SK-N-SH (cell line): ENCODE measurements at regions not wholly inside any gene's neighbourhood (a gene's known extent, or its start where the extent isn't known, plus 50 kb on each side); places are given as distances from the start of the nearest gene placed in this dataset.

Experiments used
- CTCF ChIA-PET: fragments of 300-600, 350-600 bp; formaldehyde crosslinking; extraction: SDS; loops from one replicate; lab custom pipeline; 2021; lab: Yijun Ruan, JAX
- POLR2A ChIA-PET: fragments of 350-600 bp; sonication (Branson Sonifier 250); formaldehyde crosslinking; extraction: SDS; loops from one replicate; lab custom pipeline; 2020; ENCODE audit warnings: antibody characterized with exemption, inconsistent platforms; lab: Yijun Ruan, JAX
- DNase-seq: peaks from one replicate; pipeline ENCODE4 v3.0.0; 2012
- H2AFZ ChIP-seq: fragments of 200-600 bp; sonication (generic); 2 replicates; pipeline ENCODE4 v1.8.1; 2016; ENCODE audit warnings: antibody characterized with exemption, mild to moderate bottlenecking, low read depth
- H3F3A ChIP-seq: fragments of 200-600 bp; sonication (generic); replicated peaks from 2 replicates; pipeline ENCODE3; 2016; ENCODE audit warnings: antibody characterized with exemption, mild to moderate bottlenecking; ENCODE audit not compliant: insufficient read depth
- H3K27ac ChIP-seq, 2 experiments: fragments of 200-500 bp in 1 of 2; fragments of 200-600 bp in 1 of 2; sonication (Bioruptor generic) in 1 of 2; sonication (generic), shearing (Covaris generic) in 1 of 2; 2 replicates each; pipeline versions ENCODE4 v1.5.1 to v1.6.1; 2014 to 2016; ENCODE audit warnings: low read depth in 2 of 2, inconsistent platforms in 1 of 2, low read length in 1 of 2, mild to moderate bottlenecking in 1 of 2, mixed read lengths in 1 of 2
- H3K27me3 ChIP-seq: fragments of 200-600 bp; sonication (generic), shearing (Covaris generic); 2 replicates; pipeline ENCODE4 v1.6.1; 2016; ENCODE audit warnings: mixed run types; ENCODE audit not compliant: insufficient read depth
- H3K36me3 ChIP-seq, 2 experiments: fragments of 200-500 bp in 1 of 2; fragments of 200-600 bp in 1 of 2; sonication (Bioruptor generic) in 1 of 2; sonication (generic) in 1 of 2; replicated peaks in 1 of 2; 2 replicates each; pipeline versions ENCODE3 to v1.5.1; 2014 to 2016; ENCODE audit warnings: low read length in 1 of 2, mild to moderate bottlenecking in 1 of 2; ENCODE audit not compliant: insufficient read depth in 2 of 2, control insufficient read depth in 1 of 2
- H3K4me1 ChIP-seq, 2 experiments: fragments of 200-500 bp in 1 of 2; fragments of 200-600 bp in 1 of 2; sonication (Bioruptor generic) in 1 of 2; sonication (generic), shearing (Covaris generic) in 1 of 2; 2 replicates each; pipeline versions ENCODE4 v1.5.1 to v1.6.1; 2014 to 2016; ENCODE audit warnings: low read depth in 1 of 2, low read length in 1 of 2, mixed run types in 1 of 2; ENCODE audit not compliant: insufficient read depth in 2 of 2, control insufficient read depth in 1 of 2
- H3K4me2 ChIP-seq: fragments of 200-600 bp; sonication (generic), shearing (Covaris generic); 2 replicates; pipeline ENCODE4 v1.6.1; 2017; ENCODE audit warnings: mixed run types
- H3K4me3 ChIP-seq, 2 experiments: fragments of 200-500 bp in 1 of 2; fragments of 200-600 bp in 1 of 2; sonication (Bioruptor generic) in 1 of 2; sonication (generic), shearing (Covaris generic) in 1 of 2; 2 replicates each; pipeline versions ENCODE4 v1.5.1 to v1.8.1; 2014 to 2016; ENCODE audit warnings: low read depth in 2 of 2, inconsistent platforms in 1 of 2, low read length in 1 of 2, mild to moderate bottlenecking in 1 of 2, mixed read lengths in 1 of 2, moderate library complexity in 1 of 2
- H3K79me2 ChIP-seq: fragments of 200-600 bp; sonication (generic); 2 replicates; pipeline ENCODE4 v1.8.1; 2017; ENCODE audit warnings: mild to moderate bottlenecking; ENCODE audit not compliant: insufficient read depth
- H3K9ac ChIP-seq: fragments of 200-600 bp; sonication (generic); 2 replicates; pipeline ENCODE4 v1.6.1; 2017; ENCODE audit warnings: mixed run types
- H3K9me2 ChIP-seq: fragments of 200-600 bp; sonication (generic); 2 replicates; pipeline ENCODE4 v1.6.1; 2017; ENCODE audit warnings: mixed run types
- H3K9me3 ChIP-seq: fragments of 200-600 bp; sonication (generic); 2 replicates; pipeline ENCODE4 v1.6.1; 2017; ENCODE audit warnings: mixed run types, mild to moderate bottlenecking, moderate library complexity
- H4K20me1 ChIP-seq: fragments of 200-600 bp; sonication (generic); 2 replicates; pipeline ENCODE4 v1.6.1; 2017; ENCODE audit warnings: mild to moderate bottlenecking, mixed run types; ENCODE audit not compliant: insufficient read depth
- ELF1 ChIP-seq: IDR thresholded peaks from 2 replicates; pipeline ENCODE4 v1.4.0; 2012
- EP300 ChIP-seq, 2 experiments: IDR thresholded peaks; 2 replicates each; pipeline versions ENCODE4 v1.4.0 to v1.6.1; 2012; ENCODE audit warnings: borderline replicate concordance in 1 of 2, low read depth in 1 of 2, low read length in 1 of 2
- FOSL2 ChIP-seq: IDR thresholded peaks from 2 replicates; pipeline ENCODE4 v1.4.0; 2012; ENCODE audit warnings: low read depth, mild to moderate bottlenecking, moderate library complexity, borderline replicate concordance
- FOXM1 ChIP-seq: IDR thresholded peaks from 2 replicates; pipeline ENCODE4 v1.4.0; 2012; ENCODE audit warnings: low read depth, mild to moderate bottlenecking
- MAX ChIP-seq: IDR thresholded peaks from 2 replicates; pipeline ENCODE4 v1.4.0; 2012; ENCODE audit warnings: low read depth
- MXI1 ChIP-seq: IDR thresholded peaks from 2 replicates; pipeline ENCODE4 v1.6.1; 2012; ENCODE audit warnings: mild to moderate bottlenecking, low read depth, low read length, improper control_type of control experiment
- NFIC ChIP-seq: IDR thresholded peaks from 2 replicates; pipeline ENCODE4 v1.4.0; 2012; ENCODE audit warnings: borderline replicate concordance
- NRF1 ChIP-seq: IDR thresholded peaks from 2 replicates; pipeline ENCODE4 v1.6.1; 2012; ENCODE audit warnings: low read depth, mild to moderate bottlenecking, low read length
- RFX5 ChIP-seq: IDR thresholded peaks from 2 replicates; pipeline ENCODE4 v1.6.1; 2012; ENCODE audit warnings: mild to moderate bottlenecking, improper control_type of control experiment, low read length
- RXRA ChIP-seq: IDR thresholded peaks from 2 replicates; pipeline ENCODE4 v1.4.0; 2012; ENCODE audit warnings: low read depth, mild to moderate bottlenecking, borderline replicate concordance
- SIN3A ChIP-seq: IDR thresholded peaks from 2 replicates; pipeline ENCODE4 v1.6.1; 2012; ENCODE audit warnings: low read depth, mild to moderate bottlenecking, low read length, moderate library complexity, borderline replicate concordance
- TAF1 ChIP-seq: IDR thresholded peaks from 2 replicates; pipeline ENCODE4 v1.6.1; 2012; ENCODE audit warnings: low read depth, mild to moderate bottlenecking, low read length, moderate library complexity, borderline replicate concordance
- ZBTB33 ChIP-seq: IDR thresholded peaks from 2 replicates; pipeline ENCODE4 v1.4.0; 2012; ENCODE audit warnings: low read depth, borderline replicate concordance
- WGBS: methylation state at CpG from one replicate; pipeline ENCODE4 v1.1.6; 2017; ENCODE audit warnings: low lambda C conversion rate; 5-methylcytosine and 5-hydroxymethylcytosine counted together
- TF ChIP-seq, protein P1 (sequence below): IDR thresholded peaks from 2 replicates; pipeline ENCODE4 v1.4.0; 2012; ENCODE audit warnings: low read depth, borderline replicate concordance
- TF ChIP-seq, protein P2 (sequence below): IDR thresholded peaks from 2 replicates; pipeline ENCODE4 v1.6.1; 2012; ENCODE audit warnings: mild to moderate bottlenecking, low read depth, low read length, moderate library complexity
- TF ChIP-seq, protein P3 (sequence below): fragments of 150-350 bp; IDR thresholded peaks from 2 replicates; pipeline ENCODE4 v1.6.1; 2016; ENCODE audit warnings: mild to moderate bottlenecking, low read depth, low read length

DNA sequence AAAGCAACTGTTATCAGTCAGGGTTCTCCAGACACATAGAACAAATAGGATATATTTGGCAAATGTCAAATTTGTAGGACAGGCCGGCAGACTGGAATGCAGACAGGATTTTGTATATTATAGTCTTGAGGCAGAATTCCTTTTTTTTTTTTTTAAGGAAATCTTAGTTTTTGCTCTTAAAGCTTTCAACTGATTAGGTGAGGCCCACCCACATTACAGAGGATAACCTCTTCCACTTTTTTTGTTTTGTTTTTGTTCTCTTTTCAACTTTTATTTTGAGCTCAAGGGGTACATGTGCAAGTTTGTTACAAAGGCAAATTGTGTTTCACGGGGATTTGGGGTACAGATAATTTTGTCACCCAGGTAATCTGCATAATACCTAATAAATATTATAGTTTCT lies 350.2 kb upstream of the CHAC2 start (continued):
- TF ChIP-seq, protein P1, sequence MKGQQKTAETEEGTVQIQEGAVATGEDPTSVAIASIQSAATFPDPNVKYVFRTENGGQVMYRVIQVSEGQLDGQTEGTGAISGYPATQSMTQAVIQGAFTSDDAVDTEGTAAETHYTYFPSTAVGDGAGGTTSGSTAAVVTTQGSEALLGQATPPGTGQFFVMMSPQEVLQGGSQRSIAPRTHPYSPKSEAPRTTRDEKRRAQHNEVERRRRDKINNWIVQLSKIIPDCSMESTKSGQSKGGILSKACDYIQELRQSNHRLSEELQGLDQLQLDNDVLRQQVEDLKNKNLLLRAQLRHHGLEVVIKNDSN: no peak
- TF ChIP-seq SIN3A (no peak), FOXM1 (no peak), TAF1 (no peak), ZBTB33 (no peak), EP300 (IDR thresholded peaks at IDR 0.05; ENCODE audit: borderline replicate concordance in 1 of 2, low read depth in 1 of 2, low read length in 1 of 2) (no peak), RXRA (no peak), ELF1 (no peak), MAX (no peak), NRF1 (no peak), RFX5 (no peak)
- TF ChIP-seq, protein P2, sequence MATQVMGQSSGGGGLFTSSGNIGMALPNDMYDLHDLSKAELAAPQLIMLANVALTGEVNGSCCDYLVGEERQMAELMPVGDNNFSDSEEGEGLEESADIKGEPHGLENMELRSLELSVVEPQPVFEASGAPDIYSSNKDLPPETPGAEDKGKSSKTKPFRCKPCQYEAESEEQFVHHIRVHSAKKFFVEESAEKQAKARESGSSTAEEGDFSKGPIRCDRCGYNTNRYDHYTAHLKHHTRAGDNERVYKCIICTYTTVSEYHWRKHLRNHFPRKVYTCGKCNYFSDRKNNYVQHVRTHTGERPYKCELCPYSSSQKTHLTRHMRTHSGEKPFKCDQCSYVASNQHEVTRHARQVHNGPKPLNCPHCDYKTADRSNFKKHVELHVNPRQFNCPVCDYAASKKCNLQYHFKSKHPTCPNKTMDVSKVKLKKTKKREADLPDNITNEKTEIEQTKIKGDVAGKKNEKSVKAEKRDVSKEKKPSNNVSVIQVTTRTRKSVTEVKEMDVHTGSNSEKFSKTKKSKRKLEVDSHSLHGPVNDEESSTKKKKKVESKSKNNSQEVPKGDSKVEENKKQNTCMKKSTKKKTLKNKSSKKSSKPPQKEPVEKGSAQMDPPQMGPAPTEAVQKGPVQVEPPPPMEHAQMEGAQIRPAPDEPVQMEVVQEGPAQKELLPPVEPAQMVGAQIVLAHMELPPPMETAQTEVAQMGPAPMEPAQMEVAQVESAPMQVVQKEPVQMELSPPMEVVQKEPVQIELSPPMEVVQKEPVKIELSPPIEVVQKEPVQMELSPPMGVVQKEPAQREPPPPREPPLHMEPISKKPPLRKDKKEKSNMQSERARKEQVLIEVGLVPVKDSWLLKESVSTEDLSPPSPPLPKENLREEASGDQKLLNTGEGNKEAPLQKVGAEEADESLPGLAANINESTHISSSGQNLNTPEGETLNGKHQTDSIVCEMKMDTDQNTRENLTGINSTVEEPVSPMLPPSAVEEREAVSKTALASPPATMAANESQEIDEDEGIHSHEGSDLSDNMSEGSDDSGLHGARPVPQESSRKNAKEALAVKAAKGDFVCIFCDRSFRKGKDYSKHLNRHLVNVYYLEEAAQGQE: no peak

- Histone ChIP-seq H3K9ac (no peak overlapping the region), H3K27ac (no peak overlapping the region), H3K4me2 (no peak overlapping the region), H3K36me3 (no peaks in the 10 kb centered on the region), H3K9me2 (no peaks in the 10 kb centered on the region), H3F3A (peaks cover 4% of the 10 kb centered on the region), H3K4me1 (no peaks in the 10 kb centered on the region), H3K9me3 (no peaks in the 10 kb centered on the region), H3K79me2 (no peaks in the 10 kb centered on the region), H3K4me3 (no peak overlapping the region), H4K20me1 (no peaks in the 10 kb centered on the region), H3K27me3 (no peaks in the 10 kb centered on the region), H2AFZ (peak overlapping the region; percentile 55; the same call in 1 of the 2 replicates)
- ChIA-PET CTCF (interaction anchor here (1.0 to 1.2 kb wide), 2 partner anchors 14 to 15 kb away, joined by 3 to 4 read pairs; no protein-coding TSS in a partner anchor), POLR2A (no interaction called here)
- 22% methylated on average over 6 of the region's 6 CpGs for WGBS
- no peak for DNase-seq
- TF ChIP-seq RXRA: no peak
- TF ChIP-seq NFIC: no peak
- TF ChIP-seq FOSL2: no peak
- TF ChIP-seq, protein P3, sequence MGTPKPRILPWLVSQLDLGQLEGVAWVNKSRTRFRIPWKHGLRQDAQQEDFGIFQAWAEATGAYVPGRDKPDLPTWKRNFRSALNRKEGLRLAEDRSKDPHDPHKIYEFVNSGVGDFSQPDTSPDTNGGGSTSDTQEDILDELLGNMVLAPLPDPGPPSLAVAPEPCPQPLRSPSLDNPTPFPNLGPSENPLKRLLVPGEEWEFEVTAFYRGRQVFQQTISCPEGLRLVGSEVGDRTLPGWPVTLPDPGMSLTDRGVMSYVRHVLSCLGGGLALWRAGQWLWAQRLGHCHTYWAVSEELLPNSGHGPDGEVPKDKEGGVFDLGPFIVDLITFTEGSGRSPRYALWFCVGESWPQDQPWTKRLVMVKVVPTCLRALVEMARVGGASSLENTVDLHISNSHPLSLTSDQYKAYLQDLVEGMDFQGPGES: no peak
- TF ChIP-seq TAF1: no peak
- TF ChIP-seq FOXM1: no peak
- TF ChIP-seq, protein P2: no peak
- TF ChIP-seq MXI1: no peak
Observed at GRCh38 chr2:53407363-53408080, 360.1 kb upstream of the CHAC2 start.
